ENCODE measurements at regions not wholly inside any gene's neighbourhood (a gene's known extent, or its start where the extent isn't known, plus 50 kb on each side); places are given as distances from the start of the nearest gene placed in this dataset.

DNA sequence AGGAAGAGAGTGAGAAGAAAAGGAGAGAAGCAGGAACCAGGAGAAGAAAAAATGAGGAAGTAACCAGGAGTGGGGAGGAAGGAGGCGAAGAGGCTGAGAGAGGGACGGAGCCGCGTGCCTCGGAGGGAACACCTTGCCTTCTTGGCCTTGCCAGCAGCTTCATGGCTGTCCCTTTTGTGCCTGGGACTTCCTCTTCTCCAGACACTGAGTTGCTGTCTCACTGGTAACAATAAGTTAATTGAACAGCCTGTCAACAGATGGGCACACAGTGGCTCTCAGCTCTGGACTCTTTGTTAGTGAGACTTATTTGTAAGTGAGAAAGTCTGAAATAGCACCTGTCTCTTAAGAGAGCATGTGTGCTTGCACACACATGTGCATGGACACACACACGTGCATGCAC is 83.2 kb downstream of the GATA3 start:
- Histone ChIP-seq H3K9ac (ENCODE audit: low read length) (no peak overlapping the region), H3K27me3 (ENCODE audit: insufficient read depth, low read length) (no peaks in the 10 kb centered on the region), H3K4me3 (ENCODE audit: insufficient read depth, low read depth, low read length) (no peak overlapping the region), H2AFZ (ENCODE audit: low read depth, low read length) (no peak overlapping the region), H3K27ac (ENCODE audit: low read depth, low read length) (no peak overlapping the region), H4K20me1 (ENCODE audit: insufficient read depth, low read length) (no peaks in the 10 kb centered on the region), H3K79me2 (ENCODE audit: insufficient read depth, low read length) (no peaks in the 10 kb centered on the region), H3K4me1 (ENCODE audit: insufficient read depth, low read length) (peaks cover 5% of the 10 kb centered on the region), H3K9me3 (ENCODE audit: insufficient read depth, low read depth, low read length) (no peaks in the 10 kb centered on the region), H3K36me3 (ENCODE audit: insufficient read depth, low read length) (no peaks in the 10 kb centered on the region), H3K4me2 (ENCODE audit: low read length) (no peak overlapping the region)
- no peaks in the 10 kb centered on the region for H3K9me3 Mint-ChIP-seq (ENCODE audit: unreplicated experiment)
- TF ChIP-seq CTCF (IDR thresholded peaks at IDR 0.05; ENCODE audit: insufficient read depth, low read depth, low read length) (no peak), EZH2 (IDR thresholded peaks at IDR 0.05; ENCODE audit: insufficient read depth, low read length) (no peak)
- no peak for DNase-seq (ENCODE audit: low read depth)
- no peak for FAIRE-seq
- no peak overlapping the region for H3K4me3 Mint-ChIP-seq (ENCODE audit: unreplicated experiment)
- no peaks in the 10 kb centered on the region for H3K36me3 Mint-ChIP-seq (ENCODE audit: low read depth, unreplicated experiment)
- H3K27ac Mint-ChIP-seq (ENCODE audit: unreplicated experiment): no peak overlapping the region
- H3K4me1 Mint-ChIP-seq (ENCODE audit: low read depth, unreplicated experiment): peaks cover 5% of the 10 kb centered on the region
- peaks cover 3% of the 10 kb centered on the region for H3K27me3 Mint-ChIP-seq (ENCODE audit: low read depth, unreplicated experiment)

GRCh38 chr10:8138471-8138870 is 84.0 kb downstream of the GATA3 start:
- Mint-ChIP-seq H3K36me3 (ENCODE audit: low read depth, unreplicated experiment) (no peaks in the 10 kb centered on the region), H3K27ac (ENCODE audit: unreplicated experiment) (no peak overlapping the region), H3K4me1 (ENCODE audit: low read depth, unreplicated experiment) (peaks cover 2% of the 10 kb centered on the region), H3K27me3 (ENCODE audit: low read depth, unreplicated experiment) (peaks cover 3% of the 10 kb centered on the region), H3K4me3 (ENCODE audit: unreplicated experiment) (no peak overlapping the region), H3K9me3 (ENCODE audit: unreplicated experiment) (no peaks in the 10 kb centered on the region)
- TF ChIP-seq CTCF (IDR thresholded peaks at IDR 0.05; ENCODE audit: insufficient read depth, low read depth, low read length) (no peak), EZH2 (IDR thresholded peaks at IDR 0.05; ENCODE audit: insufficient read depth, low read length) (no peak)
- DNase-seq (ENCODE audit: low read depth) (peak; percentile 80), FAIRE-seq (no peak)
- no peaks in the 10 kb centered on the region for H3K36me3 ChIP-seq (ENCODE audit: insufficient read depth, low read length)
- no peaks in the 10 kb centered on the region for H3K79me2 ChIP-seq (ENCODE audit: insufficient read depth, low read length)
- H3K9me3 ChIP-seq (ENCODE audit: insufficient read depth, low read depth, low read length): no peaks in the 10 kb centered on the region
- H2AFZ ChIP-seq (ENCODE audit: low read depth, low read length): no peak overlapping the region
- no peak overlapping the region for H3K9ac ChIP-seq (ENCODE audit: low read length)
- no peak overlapping the region for H3K27ac ChIP-seq (ENCODE audit: low read depth, low read length)
- peaks cover 5% of the 10 kb centered on the region for H3K4me1 ChIP-seq (ENCODE audit: insufficient read depth, low read length)
- no peak overlapping the region for H3K4me3 ChIP-seq (ENCODE audit: insufficient read depth, low read depth, low read length)
- peak overlapping the region; percentile 45 for H3K4me2 ChIP-seq (ENCODE audit: low read length)
- no peaks in the 10 kb centered on the region for H4K20me1 ChIP-seq (ENCODE audit: insufficient read depth, low read length)
- no peaks in the 10 kb centered on the region for H3K27me3 ChIP-seq (ENCODE audit: insufficient read depth, low read length)

- no peak for FAIRE-seq
These were observed 90.0 kb downstream of the GATA3 start for GRCh38 chr10:8144496-8144895.

More at GRCh38 chr10:8144496-8144895, 90.0 kb downstream of the GATA3 start:
- Histone ChIP-seq H3K4me1 (ENCODE audit: insufficient read depth, low read length) (no peaks in the 10 kb centered on the region), H2AFZ (ENCODE audit: low read depth, low read length) (no peak overlapping the region), H3K9me3 (ENCODE audit: insufficient read depth, low read depth, low read length) (no peaks in the 10 kb centered on the region), H3K4me3 (ENCODE audit: insufficient read depth, low read depth, low read length) (no peak overlapping the region), H3K9ac (ENCODE audit: low read length) (no peak overlapping the region), H3K27me3 (ENCODE audit: insufficient read depth, low read length) (no peaks in the 10 kb centered on the region), H3K27ac (ENCODE audit: low read depth, low read length) (no peak overlapping the region), H3K4me2 (ENCODE audit: low read length) (no peak overlapping the region), H4K20me1 (ENCODE audit: insufficient read depth, low read length) (no peaks in the 10 kb centered on the region), H3K79me2 (ENCODE audit: insufficient read depth, low read length) (no peaks in the 10 kb centered on the region), H3K36me3 (ENCODE audit: insufficient read depth, low read length) (no peaks in the 10 kb centered on the region)
- Mint-ChIP-seq H3K36me3 (ENCODE audit: low read depth, unreplicated experiment) (no peaks in the 10 kb centered on the region), H3K9me3 (ENCODE audit: unreplicated experiment) (no peaks in the 10 kb centered on the region), H3K27ac (ENCODE audit: unreplicated experiment) (no peak overlapping the region), H3K4me3 (ENCODE audit: unreplicated experiment) (no peak overlapping the region), H3K4me1 (ENCODE audit: low read depth, unreplicated experiment) (peaks cover 20% of the 10 kb centered on the region), H3K27me3 (ENCODE audit: low read depth, unreplicated experiment) (peaks cover 3% of the 10 kb centered on the region)
- TF ChIP-seq CTCF (IDR thresholded peaks at IDR 0.05; ENCODE audit: insufficient read depth, low read depth, low read length) (no peak), EZH2 (IDR thresholded peaks at IDR 0.05; ENCODE audit: insufficient read depth, low read length) (no peak)
- no peak for DNase-seq (ENCODE audit: low read depth)
